ENCODE measurements at regions not wholly inside any gene's neighbourhood (a gene's known extent, or its start where the extent isn't known, plus 50 kb on each side); places are given as distances from the start of the nearest gene placed in this dataset.

DNA sequence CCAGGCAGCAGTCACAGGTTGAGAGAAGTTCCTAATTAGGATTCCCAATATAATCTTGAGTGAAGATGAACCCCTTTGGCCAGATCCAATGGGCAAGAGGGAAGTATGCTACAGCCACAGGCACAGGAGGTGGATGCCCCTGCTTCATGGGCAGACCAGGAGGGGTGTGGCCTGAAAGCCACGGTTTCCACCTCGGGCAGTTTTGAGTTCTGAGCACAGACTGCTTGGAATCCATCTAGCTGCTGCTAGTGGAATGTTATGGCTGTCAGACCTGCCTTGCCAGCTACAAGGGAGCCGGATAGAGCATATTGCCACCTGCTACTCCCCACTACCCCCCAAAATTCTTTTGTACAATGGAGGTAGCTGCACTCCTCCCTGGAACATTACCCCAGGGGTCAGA is 672.9 kb downstream of the HACE1 start:
- no peak for DNase-seq (ENCODE audit: extremely low read depth in 1 of 11, low read depth in 9 of 11, low spot score in 4 of 11)

DNA sequence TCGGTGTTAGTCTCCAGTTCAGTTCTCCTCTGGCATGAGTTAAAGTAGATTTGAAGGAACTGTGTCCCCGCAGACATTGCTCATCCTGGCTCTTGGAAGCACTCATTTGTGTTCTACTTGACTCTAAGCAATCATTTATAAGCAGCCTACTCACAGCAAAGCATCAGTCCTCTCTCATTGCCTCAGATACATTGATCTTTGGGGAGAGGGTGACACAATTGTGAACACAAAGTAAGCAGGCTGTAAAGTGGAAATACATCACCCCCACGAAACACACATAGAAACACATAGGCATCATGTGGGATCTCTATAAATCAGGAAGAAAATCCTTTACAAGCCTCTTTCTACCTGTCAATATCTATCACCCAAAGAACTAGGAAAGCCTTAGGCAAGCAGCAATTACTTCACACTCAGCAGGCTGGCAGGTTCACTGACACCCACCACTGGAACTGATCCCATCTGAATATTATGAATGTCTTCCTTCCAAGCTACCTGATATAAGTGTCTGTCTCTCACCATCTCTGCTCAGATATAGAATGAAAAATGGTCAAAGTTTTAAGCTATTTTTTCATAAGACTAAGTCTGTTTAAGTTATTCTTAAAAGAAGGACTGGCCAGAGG is 675.8 kb downstream of the HACE1 start:
- DNase-seq (ENCODE audit: extremely low read depth in 1 of 11, low read depth in 9 of 11, low spot score in 4 of 11) = no peak

DNA sequence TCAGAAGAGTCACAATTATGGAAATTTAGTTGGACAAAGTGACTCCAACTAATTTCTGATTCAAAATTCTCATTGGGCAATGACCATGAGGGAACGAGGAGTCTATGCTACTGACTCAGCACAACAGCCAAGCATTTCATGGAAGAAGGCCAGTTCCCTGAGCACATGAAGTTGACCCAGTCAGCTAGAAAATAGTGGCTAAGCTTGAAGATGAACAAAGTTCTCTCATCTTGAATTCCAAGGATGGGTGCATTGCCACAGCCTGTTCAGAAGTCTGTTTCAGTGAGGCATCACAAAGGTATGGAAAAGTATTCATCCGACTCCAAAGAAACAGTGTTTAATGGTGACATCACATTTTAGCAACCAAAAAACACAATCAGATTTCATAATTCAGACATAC is 676.9 kb downstream of the HACE1 start:
- DNase-seq (ENCODE audit: extremely low read depth in 1 of 11, low read depth in 9 of 11, low spot score in 4 of 11) = no peak

DNA sequence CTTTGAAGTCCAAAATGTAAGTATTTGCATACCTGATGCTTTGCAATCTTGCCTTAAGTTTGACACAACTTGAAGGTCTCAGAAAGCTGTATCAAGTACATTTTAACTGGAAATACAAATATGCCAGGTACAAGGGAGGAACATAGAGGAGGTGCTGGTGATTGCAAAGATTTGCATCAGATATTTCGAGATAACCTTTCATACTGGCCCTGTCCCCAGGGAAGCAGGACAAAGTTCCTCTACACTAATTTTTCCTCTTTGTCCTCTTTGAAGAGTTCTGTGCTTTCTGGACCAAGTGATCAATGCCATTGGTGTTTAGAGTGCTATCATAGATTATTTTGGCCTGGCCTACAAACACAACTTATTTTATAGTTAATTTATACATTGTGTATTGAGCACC is 686.1 kb downstream of the HACE1 start:
- no peak for DNase-seq (ENCODE audit: extremely low read depth in 1 of 11, low read depth in 9 of 11, low spot score in 4 of 11)

DNA sequence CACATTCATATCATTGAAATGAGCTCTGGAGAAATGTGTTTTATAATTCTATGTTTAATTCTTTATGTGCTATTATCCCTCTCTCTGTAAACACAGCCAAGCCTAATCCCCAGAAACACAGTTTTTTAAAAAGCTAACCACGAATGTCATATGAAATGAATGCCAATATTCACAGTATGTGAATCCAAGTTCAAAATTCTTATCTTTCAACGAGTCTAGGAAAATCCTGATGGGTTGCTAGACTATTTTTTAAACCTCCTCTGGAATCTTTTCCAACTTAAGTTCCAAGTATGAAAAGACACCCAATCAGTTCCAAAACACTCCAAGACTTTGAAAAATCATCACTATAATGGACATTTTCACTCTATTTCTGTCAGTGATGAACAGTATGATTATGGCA is 689.3 kb downstream of the HACE1 start:
- no peak for DNase-seq (ENCODE audit: extremely low read depth in 1 of 11, low read depth in 9 of 11, low spot score in 4 of 11)

DNA sequence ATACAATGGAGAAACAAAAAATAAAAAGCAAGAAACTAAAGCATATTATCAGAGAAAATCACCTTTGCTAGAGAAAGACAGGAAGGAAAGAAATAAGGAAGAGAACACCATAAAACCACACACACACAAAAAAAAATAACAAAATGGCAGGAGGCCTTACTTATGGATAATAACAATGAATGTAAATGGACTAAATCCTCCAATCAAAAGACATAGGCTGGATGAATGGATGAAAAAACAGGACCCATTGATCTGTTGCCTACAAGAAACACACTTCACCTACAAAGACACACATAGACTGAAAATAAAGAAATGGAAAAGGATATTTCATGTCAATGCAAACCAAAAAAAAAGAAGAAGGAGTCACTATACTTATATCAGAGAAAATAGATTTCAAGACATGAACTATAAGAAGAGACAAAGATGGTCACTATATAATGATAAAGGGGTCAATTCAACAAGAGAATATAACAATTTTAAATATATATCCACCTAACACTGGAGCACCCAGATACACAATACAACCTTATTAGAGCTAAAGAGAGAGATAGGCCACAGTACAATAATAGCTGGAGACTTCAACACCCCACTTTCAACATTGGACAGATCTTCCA is 693.6 kb downstream of the HACE1 start:
- no peak for DNase-seq (ENCODE audit: extremely low read depth in 1 of 11, low read depth in 9 of 11, low spot score in 4 of 11)

DNA sequence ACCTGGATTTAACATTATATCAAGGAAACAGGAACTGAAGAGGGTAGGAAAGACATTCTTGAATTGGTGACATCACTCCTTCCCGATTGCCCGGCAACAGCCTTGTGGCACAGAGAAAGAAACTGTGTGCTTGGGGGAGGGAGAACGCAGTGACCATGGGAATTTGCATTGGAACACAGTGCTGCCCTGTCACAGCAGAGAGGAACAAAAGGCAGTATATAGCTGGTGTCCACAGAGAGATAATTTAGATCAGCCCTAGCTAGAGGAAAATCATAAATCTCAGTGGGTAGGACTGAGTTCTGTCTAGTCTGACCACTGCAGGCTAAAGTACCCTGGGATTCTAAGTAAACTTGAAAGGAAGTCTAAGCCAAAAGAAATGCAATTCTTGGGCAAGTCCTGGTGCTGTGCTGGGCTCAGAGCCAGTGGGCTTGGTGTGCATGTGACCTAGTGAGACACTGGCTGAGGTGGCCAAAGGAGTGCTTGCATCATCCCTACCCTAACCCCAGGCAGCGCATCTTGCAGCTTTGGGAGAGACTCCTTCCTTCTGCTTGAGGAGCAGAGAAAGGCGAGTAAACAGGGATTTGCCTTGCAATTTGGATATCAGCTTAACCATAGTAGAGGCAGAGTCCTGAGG is 697.6 kb downstream of the HACE1 start:
- no peak for DNase-seq (ENCODE audit: extremely low read depth in 1 of 11, low read depth in 9 of 11, low spot score in 4 of 11)

DNA sequence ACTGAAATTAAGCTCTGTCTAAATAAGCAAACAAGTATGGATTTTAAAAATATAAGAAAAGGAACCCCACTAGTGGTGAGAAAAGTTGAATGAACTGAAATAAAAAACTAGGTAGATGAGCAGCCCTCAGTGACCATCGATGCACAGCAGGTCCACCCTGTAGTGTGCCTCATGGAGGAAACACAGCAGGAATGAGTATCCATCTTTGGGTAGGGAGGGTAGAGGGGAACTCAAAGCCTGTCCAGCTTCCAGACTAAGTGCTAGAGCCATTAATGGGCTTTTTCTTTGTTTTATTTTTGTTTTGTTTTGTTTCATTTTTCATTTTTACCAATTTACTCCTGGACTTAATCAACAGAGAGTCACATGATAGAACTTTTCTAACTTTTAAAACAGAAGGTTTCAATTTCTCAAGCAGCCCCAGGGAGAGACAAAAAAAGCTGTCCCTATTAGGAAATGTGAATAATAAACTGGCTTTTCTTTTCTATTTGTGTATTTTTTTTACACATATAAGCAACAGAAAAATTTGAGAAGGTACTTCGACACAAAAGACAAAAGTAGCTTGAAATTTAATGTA is 700.6 kb downstream of the HACE1 start:
- DNase-seq (ENCODE audit: extremely low read depth in 1 of 11, low read depth in 9 of 11, low spot score in 4 of 11) = no peak

DNA sequence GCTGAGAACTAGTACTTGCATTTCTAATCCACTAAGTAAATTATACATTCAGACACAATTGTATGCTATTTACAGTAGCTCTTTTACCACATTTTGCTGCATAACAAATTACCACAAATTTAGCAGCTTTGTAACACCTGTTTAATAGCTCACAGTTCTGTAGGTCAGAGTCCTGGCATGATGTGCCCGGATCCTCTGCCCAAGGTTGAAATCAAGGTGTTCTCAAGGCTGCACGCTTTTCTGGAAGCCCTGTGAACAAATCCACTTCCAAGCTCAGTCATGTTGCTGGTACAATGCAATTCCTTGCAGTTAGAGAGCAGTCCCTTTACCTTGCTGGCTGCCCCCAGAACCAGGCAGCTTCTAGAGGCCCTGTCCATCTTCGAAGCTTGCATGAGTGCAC is 716.0 kb downstream of the HACE1 start:
- DNase-seq (ENCODE audit: extremely low read depth in 1 of 11, low read depth in 9 of 11, low spot score in 4 of 11) = no peak

DNA sequence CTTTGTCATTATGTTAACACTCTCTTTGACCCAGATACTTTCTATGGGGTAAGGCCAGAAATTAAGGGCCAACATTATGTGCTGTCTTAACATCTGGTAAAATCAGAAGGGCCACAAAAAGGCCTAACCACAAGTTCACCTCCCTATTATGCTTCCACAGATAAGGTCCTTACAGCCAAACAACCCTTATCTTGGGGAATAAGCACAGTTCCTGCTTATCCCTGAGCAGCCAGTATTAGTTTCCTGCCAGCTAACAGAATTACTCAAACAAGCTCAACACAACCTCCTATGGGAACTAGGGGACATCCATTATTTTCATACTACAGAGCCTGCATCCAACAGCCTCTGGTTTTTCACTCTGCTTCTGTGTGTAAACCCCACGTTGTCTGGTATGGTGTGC is 724.8 kb downstream of the HACE1 start:
- no peak for DNase-seq (ENCODE audit: extremely low read depth in 1 of 11, low read depth in 9 of 11, low spot score in 4 of 11)

DNA sequence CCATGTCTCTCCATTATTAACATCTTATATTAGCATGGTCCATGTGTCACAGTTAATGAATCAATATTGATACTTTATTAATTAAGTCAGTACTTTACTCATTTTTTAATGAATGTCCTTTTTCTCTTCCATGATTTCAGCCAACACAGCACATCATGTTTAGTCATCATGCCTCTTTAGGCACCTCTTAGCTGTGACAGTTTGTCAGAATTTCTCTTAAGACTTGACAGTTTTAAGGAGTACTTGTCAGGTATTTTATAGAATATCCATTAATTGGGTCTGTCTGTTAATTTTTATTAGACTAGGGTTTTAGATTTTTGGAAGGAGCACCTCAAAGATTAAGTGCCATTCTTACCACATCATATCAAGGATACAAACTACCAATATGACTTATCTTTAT is 729.4 kb downstream of the HACE1 start:
- no peak for DNase-seq (ENCODE audit: extremely low read depth in 1 of 11, low read depth in 9 of 11, low spot score in 4 of 11)

DNA sequence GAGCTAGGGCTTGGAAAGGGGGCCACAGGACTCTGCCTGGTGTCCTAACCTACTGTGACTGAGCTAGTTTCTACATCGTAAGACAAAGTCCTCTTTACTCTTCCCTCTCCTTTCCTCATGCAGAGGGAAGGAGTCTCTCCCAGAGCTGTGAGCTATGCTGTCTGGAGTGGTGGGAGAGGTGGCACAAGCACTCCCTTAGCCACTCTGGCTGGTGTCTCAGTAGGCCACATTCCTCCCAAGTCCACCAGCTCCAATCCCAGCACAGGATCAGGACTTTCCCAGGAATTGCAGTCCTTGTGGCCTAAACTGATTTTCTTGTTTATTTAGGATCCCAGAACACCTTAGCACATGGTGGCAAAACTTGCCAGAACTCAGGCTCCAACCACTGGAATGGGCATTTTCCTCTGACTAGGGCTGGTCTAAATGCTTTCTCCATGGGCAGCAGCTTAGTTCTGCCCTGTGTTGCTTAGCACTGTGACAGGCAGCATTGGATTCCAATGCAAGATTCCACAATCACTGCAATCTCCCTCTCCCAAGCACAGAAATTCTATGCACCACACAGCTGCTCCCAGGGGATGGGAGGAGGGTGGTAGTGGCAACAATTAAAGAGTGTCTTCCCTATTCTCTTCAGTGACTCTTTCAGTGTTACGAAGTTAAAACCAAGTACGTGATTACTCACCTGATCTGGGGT is 733.3 kb downstream of the HACE1 start:
- DNase-seq (ENCODE audit: extremely low read depth in 1 of 11, low read depth in 9 of 11, low spot score in 4 of 11) = no peak

DNA sequence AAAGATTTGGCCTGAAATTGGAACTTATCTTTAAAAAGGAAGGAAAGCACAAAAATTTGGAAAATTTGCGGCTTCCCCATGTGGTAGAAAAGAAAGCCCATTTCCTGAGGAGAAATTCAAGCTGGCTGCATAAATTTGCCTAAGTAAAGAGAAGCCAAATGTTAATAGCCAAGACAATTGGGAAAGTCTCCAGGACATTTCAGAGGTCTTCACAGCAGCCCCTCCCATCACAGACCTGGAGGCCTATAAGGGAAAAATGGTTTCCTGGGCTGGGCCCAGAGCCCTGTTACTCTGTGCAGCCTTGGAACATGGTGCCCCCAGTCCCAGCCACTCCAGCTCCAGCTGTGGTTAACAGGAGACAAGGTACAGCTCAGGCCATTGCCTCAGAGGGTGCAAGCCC is 736.5 kb downstream of the HACE1 start:
- no peak for DNase-seq (ENCODE audit: extremely low read depth in 1 of 11, low read depth in 9 of 11, low spot score in 4 of 11)

DNA sequence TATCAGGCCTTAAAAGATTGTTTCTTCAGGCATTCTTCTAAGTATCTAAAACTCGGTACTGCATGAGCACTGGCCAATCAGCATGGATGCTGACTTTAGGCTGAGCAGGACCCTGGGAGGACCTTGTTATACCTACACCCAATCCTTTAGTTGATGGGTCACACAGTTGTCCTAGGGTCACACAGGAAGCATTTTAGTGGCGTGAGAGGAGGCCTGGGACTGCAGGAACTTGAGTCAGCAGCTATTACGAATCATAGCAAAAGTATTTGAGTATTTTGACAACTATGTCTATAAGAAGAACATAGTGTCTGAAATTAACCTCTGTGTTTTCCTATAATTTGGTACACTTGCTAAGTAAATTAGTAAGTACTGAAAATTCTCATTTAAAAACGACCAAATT is 741.4 kb downstream of the HACE1 start:
- DNase-seq (ENCODE audit: extremely low read depth in 1 of 11, low read depth in 9 of 11, low spot score in 4 of 11) = no peak

DNA sequence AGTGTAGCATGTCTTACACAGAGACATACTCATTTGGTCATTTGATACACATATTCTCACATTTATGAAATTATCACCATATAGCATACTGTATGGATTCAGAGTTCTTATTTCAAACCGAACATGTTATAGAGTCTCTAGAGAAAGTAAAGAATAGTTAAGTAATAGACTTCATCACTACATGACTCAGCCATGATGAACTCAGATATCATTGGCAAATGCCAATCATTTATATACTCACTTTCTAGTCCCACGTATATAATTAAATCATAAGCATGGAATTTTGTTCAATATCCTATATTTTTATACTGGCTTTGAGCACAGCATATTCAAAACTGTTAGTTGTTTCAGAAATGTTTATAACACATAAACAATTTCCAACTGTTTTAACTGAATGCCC is 749.9 kb downstream of the HACE1 start:
- DNase-seq (ENCODE audit: extremely low read depth in 1 of 11, low read depth in 9 of 11, low spot score in 4 of 11) = no peak

DNA sequence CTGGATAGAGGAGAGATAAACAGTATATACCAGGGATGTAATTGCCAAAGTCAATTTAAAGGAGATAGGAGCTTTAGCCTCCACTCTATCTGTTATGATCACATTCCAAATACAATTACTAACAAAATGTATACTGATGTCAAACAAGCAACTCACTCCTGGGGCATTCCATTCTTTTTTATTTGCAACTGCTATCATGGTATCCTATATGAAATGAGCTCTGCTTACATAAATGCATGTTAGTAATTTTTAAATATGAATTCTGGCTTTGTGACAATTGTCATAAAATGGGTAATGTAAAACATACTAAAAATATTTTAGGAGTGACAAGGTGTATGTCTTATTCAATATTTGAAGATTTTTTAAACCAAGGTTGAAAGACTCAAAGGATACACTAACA is 751.1 kb downstream of the HACE1 start:
- DNase-seq (ENCODE audit: extremely low read depth in 1 of 11, low read depth in 9 of 11, low spot score in 4 of 11) = no peak

DNA sequence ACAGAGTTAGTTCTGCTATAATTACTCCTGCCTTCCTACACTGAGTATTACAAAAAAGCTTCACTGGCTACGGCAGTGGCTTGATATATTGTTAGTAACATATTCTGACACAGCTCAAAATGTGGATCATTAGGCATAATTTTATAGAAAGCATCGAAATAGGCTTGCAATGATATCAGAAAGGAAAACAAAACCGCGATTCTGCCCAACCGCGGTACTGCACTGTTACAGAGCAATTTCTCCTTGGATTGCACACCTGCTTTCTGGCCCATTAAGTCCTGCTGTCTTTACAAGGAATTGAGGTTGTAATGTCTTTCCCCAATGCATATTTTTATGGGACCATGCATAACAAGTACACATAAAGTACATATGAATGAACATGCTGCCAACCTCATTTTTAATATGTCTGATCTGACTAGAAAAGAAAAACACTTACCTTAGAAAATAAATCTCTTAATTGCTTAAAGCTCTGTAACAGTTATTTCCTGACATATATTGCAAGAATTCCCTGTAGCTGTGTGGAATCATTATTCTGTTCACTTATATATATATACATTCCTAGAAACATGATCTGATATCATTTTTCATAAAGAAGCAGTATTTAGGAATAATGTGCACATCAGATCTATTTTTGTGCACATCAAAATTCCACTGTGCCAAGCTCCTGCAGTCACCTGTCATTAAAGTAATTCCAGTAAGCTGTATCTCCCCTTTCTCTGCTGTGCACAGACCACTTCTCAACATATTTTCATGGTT is 763.9 kb downstream of the HACE1 start:
- DNase-seq (ENCODE audit: extremely low read depth in 1 of 11, low read depth in 9 of 11, low spot score in 4 of 11) = no peak

DNA sequence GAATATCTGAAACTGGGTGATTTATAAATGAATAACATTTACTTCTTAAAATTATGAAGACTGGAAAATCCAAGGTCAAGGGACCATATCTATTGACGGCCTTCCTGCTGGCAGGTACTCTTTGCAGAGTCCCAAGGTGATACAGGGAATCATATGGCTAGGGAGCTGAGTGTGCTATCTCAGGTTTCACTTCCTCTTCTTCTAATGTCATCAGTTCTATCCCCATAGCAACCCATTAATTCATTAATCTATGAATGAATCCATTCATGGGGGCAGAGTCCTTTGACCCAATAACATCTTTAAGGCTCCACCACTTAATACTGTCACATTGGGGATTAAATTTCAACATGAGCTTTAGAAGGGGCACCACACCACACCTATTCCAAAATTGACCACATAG is 772.0 kb downstream of the HACE1 start:
- no peak for DNase-seq (ENCODE audit: extremely low read depth in 1 of 11, low read depth in 9 of 11, low spot score in 4 of 11)

DNA sequence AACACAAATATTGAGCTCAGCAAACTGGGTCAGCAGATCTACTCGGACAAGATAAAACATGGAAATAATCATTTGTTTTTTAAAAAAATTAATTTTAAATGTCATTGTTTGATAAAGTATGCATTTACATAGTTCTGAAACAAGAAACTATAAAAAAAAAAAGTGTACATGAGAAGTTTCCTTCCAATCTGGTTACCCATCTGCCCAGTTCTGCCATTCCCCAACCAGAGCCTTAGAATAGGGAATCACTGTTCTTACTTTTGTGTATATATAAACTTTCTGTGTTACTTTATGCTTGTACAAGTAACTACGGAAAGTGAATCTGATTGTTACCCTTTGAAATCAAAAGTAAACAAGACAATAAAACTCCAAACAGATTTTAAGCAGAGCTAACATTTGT is 791.4 kb downstream of the HACE1 start:
- DNase-seq (ENCODE audit: extremely low read depth in 1 of 11, low read depth in 9 of 11, low spot score in 4 of 11) = no peak
